KBM-7 (cell line): ENCODE measurements at regions not wholly inside any gene's neighbourhood (a gene's known extent, or its start where the extent isn't known, plus 50 kb on each side); places are given as distances from the start of the nearest gene placed in this dataset.
"Not testable (repeated sequence)": the region's sequence is repeated elsewhere in the genome, so short reads cannot be mapped to it uniquely, and the experiment has no call there.

Source experiments
- DNase-seq: peaks from one replicate; pipeline ENCODE4 v3.0.0-alpha.2; 2015
- in situ Hi-C: fragments of 300-500 bp; cut with MboI; formaldehyde crosslinking; loops from 2 replicates; pipeline ENCODE4 v1.14.3; 2020; ENCODE audit warnings: low sequenced_read_pairs, low pct_unique_long_range_greater_than_20kb, mixed read lengths

DNA sequence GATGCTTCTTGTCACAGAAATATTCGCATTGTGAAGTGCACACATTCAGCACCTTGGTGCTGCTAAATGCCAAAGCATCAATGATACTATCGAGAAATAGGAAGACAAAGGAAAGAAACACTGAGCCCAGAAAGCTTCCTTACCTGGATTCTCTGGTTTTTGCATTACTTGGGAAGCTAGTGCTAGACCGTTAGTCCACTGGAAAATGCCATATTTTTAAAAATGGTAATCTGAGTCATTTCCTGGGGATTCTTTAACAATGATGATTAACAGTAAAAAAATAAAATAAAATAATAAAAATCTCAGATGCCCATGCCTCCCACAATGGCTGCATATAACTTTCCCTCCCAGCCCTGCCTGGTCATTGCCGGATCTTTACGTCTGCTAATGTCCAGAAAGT lies 420.1 kb upstream of the MGMT start:
- in situ Hi-C loops = no loop called here
- no peak for DNase-seq

DNA sequence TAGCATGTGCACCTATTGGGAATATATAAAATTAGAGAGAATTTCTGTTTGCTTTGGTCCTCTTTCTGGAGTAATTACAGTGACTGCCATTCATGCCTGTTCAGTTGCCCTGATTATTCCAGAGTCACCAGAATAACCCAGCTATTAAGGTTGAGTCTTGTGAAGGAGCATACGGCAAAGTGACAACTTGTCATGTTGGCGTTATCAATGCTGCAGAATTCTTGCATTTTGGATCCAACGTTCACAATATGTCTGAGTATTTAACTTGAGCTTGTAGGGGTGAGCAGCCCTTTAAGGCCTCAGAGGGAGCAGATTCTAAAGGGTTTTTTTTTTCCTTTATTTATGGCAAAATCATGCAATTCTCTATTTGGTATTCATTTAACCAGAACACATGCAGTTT lies 419.4 kb upstream of the MGMT start:
- no peak for DNase-seq
- in situ Hi-C loops = no loop called here

DNA sequence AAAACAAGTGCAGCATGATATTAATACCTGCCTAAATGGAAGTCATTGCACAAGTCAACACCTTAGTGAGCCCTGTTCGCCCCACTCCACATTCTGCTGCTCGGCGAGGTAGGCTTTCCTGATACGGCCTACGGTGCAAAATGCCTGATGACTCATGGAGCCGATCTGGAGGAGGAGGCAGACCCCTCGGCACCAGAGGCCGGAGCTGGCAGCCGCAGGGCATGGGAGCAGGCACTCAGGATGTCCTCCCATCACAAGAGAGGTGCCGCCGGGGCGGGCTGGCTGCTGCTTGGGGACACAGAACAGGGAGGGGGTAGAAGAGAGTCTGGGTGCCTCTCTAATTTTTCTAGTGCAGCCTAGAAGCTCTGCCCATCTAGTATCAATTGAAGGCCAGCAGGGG lies 418.5 kb upstream of the MGMT start:
- in situ Hi-C loops = no loop called here
- no peak for DNase-seq

DNA sequence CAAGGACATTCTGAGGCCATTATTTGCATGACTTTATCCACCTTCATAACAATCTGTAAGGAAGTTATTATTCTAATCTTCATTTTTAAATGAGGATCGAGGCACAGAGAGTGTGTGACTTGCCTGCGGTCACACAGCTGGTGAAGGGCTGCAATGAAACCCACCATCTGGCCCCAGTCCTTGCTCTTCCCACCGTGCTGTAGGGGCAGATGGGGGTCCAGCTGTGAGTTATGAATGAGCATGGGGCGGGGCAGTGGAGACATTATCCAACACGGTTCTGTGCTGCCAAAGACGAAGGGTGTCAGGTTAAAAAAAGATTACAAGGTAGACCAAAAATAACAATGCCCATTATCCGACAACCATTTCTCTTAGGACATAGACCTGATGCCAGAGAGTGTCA lies 417.5 kb upstream of the MGMT start:
- in situ Hi-C loops = no loop called here
- DNase-seq = no peak

DNA sequence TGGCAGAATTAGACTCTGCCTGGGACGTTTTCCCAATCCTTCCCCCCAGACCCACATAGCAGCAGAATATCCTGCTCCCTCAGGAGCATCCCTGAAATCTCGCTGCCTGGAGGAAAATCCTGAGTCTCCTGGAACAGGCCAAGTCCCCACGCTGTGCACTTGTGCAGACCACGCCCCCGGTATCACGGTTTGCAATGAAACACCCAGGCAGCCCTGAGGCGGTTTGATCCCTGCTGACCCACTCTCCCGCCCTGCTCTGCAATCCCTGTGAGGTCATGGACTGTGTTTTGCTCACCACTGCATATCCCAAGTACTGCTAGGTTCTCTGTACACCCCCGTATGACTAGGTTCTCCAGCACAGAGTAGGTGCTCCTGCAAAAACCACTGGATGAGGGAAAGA lies 411.8 kb upstream of the MGMT start:
- in situ Hi-C loops = no loop called here
- DNase-seq = no peak

DNA sequence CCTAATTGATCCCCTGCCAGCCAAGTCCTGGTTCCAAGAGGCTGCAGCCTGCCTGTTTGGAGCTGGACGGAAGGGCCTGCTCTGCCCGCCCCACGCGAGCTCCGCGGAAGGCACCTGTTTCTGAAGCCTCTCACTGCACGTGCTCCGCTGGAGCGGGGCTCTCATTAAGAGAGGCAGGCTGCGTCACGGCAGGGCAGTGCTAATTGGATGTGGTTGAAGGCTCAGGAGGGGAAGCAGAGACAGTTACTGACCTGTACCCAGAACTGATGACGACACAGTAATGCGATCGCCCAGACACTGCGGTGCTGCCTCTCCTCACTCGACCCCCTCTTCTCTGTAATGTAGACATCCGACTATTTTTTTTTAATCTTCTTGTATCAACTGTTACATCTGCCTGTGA lies 411.1 kb upstream of the MGMT start:
- DNase-seq = no peak
- in situ Hi-C loops = no loop called here

DNA sequence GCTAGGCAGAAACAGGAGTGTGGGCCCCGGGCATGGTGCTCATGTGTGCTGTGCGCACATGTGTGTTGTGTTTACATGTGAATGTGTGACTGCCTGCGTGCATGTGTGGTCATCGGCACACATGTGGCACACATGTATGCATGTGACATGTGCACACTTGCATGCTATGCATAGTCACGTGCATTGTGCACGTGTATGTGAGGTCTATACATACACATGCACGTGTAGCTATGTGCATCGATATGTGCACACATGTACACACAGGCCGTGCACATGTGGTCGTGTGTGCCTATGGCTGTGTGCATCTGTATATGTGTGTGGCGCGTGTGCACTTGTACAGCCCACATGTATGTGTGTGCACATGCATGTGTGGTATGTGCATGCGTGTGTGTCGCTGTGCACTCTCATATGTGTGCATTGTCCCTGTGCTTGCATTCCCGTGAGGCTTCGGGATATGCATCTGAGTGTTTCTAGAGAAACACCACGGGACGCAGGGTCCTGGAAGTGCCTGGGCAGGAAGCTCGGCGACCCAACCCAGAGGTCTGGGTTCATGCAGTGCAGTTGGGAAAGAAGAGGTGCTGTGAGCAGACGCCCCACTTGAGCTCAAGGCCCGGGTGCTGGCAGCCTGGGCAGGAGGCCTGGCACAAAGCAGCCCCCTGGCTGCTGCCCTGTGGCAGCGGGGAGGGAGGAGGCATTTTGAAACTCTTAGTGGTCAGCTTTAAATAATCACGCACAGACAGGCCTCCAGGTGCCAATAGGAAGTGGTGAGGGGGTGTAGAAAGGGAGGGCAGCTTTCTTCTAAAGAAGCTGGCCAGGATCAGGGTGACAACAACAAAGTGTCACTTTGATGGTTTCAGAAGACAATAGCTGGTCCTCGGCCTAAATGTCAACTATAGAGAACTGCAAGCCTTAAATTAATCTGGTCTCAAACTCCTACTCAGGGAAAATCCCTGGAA lies 410.0 kb upstream of the MGMT start:
- no peak for DNase-seq
- in situ Hi-C loops = no loop called here

DNA sequence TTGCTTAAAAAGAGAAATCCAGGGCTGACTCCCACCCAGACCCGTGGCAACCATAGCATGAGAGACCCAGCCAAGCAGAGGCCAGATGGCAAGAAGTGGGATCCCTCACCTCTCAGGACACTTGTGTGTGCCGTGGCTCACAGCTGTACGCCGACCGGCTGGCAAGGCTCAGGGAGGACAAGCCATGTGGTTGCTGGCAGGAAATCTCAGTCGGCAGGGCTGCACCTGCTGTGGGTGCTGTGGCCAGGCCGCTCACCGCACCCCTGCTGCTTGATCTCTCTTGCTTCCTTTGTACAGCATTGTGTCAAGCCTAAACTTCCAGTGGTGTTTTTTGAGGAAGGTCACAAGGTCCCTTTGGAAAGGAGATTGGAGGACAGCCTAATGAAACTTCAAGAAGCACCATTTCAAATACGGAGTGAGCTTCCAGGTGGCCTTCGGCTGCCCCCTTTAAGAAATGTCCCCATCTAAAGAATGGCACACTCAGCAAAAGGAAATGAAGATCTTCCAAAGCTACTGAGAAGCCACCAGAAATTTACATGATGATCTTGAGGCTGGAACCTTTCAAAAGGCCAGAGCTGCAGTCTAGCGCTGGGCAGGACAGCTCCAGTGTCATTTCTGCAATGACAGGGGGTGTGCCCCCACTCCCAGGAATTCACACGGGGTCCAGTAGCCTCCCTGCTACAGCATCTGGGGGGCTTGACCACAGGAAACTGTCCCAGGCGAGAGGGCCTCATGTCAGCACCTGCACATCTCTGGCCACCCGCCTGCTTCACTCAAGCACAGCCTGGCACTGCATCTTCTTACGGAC lies 409.0 kb upstream of the MGMT start:
- in situ Hi-C loops = no loop called here
- peak; percentile 44 for DNase-seq

DNA sequence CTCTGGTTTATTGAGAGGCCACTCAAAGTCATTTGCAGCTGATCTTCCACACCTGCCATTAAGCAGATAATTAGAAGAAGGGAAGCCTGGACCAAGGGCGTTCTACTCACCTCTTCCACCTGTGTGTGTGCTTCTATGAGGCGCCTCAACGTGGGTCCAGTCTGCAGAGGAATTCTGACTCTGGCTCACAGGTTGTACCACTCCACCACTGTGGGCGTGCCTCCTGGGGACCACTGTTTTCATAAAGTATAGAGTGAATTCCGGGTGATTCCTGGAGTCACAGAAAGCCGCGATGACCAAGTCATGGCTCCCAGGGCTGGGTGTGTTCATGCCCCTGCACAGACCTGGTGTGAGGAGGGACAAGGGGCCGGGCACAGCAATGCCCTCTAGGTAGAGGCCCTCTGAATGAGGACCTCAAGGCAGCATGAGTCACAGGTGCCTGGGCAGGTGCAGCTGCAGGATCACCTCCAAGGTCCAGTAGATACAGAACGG lies 408.3 kb upstream of the MGMT start:
- in situ Hi-C loops = no loop called here
- DNase-seq = no peak

DNA sequence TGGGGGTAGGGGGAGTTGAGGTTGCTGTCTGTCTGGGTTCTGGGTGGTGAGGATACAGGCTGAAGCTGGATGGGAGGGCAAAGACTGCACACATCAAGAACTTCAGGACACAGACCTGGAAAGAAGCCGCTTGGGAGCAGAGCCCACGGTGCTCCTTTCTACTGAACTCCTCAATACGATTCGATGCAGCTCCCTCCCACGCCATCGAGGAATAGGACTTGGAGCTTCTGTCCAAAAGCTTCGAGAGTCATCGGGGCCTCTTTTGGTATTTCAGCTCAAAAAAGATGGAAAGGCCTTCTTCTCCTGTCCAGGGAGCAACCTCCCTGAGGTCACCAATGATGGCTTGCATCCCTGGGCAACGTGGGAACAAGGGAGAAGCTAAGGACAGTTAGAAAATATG lies 407.1 kb upstream of the MGMT start:
- DNase-seq = no peak
- in situ Hi-C loops = no loop called here

DNA sequence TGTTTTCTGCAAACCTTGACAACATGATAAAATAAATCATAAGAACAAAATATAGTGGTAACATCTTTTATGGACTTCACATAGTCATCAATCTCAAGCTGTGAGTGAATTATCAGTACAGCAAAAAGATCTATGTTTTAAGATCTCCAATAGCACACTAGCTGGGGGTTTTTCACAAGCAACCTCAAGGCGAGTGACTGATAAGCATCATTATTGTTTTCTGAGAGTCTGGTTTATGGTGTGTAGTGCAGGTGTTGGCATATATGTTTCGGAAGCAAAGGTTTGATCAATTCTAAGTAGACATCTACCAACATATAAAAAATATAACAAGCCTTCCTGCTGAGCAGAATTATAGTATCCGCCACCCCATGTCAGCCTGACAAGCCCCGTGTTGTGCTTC lies 403.8 kb upstream of the MGMT start:
- in situ Hi-C loops = no loop called here
- no peak for DNase-seq

DNA sequence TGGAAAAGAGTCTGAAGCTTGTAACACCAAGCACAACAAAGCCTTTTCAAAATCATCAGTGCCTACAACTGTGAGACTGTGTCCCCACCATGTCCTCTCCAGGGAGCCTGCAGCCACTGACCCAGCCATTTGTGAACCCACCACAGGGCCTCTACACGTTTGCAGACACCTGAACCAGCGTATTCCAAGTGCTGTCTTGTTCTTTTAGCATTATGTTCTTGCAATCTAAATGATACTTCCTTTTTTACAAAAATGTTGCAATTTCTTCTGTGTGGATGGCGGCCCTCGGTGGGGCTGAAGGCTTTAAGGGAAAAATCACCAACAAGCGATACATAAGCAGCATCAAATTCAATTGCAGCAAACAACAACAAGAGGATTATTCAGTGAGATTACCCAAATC lies 403.2 kb upstream of the MGMT start:
- in situ Hi-C loops = no loop called here
- no peak for DNase-seq

DNA sequence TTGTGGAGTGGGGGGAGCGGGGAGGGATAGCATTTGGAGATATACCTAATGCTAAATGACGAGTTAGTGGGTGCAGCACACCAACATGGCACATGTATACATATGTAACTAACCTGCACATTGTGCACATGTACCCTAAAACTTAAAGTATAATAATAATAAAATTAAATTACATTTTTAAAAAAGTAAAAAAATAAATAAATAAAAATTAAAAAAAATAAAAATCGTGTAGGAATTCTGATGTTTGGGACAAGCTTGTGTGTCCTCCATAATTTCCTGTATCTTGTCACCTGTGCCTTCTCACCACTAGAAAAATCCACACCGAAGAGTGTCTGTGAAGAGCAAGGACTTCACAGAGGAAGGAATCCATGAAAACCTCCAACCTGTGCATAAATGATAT lies 400.5 kb upstream of the MGMT start:
- in situ Hi-C loops, DNase-seq: not testable (repeated sequence)

DNA sequence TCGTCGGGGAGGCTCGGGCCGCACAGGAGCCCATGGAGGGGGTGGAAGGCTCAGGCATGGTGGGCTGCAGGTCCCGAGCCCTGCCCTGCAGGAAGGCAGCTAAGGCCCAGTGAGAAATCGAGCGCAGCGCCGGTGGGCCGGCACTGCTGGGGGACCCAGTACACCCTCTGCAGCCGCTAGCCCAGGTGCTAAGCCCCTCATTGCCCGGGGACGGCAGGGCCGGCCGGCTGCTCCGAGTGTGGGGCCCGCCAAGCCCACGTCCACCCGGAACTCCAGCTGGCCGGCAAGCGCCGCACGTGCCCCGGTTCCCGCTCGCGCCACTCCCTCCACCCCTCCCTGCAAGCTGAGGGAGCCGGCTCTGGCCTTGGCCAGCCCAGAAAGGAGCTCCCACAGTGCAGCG lies 395.6 kb upstream of the MGMT start:
- in situ Hi-C loops, DNase-seq: not testable (repeated sequence)

DNA sequence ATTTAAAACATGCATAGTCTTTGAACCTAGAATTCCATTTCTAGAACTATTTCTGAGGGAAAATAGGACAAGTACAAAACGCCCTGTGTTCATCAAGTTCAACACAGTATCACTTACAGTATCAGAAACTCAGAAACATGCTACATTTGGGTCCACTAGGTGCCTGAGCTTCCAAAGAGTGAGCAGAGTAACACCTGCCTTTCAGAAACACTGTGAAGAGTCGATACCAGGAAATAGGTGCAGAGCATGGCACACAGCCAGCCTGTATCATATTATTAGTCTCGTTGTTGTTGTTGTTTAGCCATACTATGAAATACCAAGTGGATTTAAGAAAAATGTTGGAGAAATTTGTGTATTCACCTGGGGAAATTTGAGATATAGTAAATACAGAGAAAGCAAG lies 392.1 kb upstream of the MGMT start:
- in situ Hi-C loops = no loop called here
- no peak for DNase-seq

DNA sequence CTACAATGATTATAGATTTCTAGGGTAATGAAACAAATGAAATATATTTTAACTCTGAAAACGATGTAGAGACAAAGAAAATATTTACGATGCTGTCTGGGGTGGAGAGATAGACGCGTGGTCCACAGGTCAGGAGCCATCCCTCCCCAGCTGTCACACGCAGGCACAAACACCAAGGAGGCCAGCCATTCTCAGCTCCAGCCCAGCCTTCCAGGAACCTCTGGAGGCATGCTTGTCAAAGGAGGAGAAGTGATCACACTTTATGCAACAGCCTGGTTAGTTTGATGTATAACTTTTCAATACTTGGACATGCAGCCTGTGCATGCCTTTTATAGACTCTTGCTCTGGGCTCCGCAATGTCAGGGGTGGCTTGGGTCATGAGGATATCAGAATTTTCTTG lies 391.5 kb upstream of the MGMT start:
- in situ Hi-C loops = no loop called here
- DNase-seq = no peak

DNA sequence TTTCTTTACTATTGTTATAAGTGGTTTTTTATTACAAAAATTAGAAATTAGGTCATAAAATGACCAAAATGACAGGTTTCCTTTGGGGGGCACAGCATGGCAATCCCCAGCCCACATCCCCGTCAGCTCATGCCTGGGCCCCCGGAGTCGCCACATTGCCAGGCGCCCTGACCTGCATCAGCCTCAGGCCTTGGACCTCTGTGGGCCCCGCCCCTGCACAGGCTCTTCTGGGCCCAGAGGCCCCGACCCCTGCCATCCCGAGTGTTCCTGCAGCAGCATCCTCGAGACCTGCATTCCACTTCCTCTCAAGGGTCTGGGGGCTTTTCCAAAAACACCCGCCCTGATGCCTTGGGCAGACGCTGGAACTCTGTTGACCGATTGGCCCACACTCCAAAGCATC lies 391.1 kb upstream of the MGMT start:
- in situ Hi-C loops = no loop called here
- no peak for DNase-seq

DNA sequence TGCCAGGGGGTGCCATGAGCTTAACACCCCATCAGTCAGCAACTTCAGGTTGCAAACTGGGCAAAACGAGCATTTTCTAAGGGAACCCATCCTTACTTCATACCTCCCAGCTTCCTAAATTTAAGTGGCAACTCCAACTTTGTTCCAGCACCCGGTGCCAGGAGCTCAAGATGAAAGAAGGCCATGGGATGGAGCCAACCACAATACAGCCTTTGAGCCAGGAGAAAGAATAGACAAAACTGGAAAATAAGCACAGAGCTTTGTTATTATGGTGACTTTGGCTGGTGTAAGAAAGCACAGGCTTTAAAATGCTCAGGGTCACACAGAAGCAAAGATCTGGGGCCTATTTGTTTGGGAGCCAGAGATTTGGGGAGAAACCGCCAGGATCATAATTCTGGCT lies 388.7 kb upstream of the MGMT start:
- in situ Hi-C loops = no loop called here
- no peak for DNase-seq

DNA sequence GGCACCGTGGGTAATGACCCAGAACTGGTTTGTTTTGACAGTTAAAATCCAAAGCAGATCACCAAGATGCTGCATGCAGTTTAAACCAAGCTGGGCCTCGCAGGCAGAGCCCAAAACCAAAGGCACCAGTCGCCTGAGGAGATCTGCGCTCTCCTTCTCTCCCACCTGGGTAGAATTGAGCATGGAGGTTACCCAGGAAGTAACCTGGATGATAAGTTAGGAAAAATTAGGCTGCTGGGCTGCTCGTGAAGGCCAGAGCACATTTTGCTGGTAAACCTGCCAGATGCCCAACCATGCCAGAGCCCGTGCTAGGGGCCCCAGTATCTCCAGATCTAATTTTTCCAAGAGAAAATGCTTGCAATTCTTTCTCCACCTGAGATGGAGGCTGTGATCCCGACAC lies 388.3 kb upstream of the MGMT start:
- in situ Hi-C loops = no loop called here
- DNase-seq = no peak

DNA sequence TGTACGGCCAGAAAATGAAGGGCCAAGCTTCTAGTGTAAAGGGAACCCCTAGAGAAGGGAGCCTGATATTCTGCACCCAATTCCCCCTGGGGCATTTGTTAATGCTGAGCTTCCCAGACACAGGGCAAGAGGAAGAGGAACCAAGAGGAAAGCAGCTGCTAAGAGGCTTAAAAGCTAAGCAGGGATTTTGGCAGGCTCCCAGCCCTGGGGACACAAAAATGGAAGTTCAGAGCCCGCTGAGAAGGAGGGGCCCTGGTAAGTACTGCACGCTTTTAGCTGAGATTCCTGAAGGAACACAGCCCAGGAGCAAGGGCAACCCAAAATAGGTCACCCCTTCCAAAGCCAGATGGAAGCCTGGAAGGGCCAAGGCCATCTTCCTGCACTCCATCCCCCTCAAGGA lies 387.3 kb upstream of the MGMT start:
- in situ Hi-C loops = no loop called here
- no peak for DNase-seq
